Neural progenitor cell (in vitro differentiated cells): ENCODE measurements at regions not wholly inside any gene's neighbourhood (a gene's known extent, or its start where the extent isn't known, plus 50 kb on each side); places are given as distances from the start of the nearest gene placed in this dataset.

Source experiments
- DNase-seq: peaks from one replicate; pipeline ENCODE4 v3.0.0-alpha.2; 2016; ENCODE audit warnings: low spot score
- H2AFZ ChIP-seq: fragments of 200-600 bp; sonication (generic); replicated peaks from 2 replicates; pipeline ENCODE4 v1.6.1; 2016; ENCODE audit warnings: antibody characterized with exemption
- H3F3A ChIP-seq: fragments of 200-600 bp; sonication (generic); 2 replicates; pipeline ENCODE4 v1.6.1; 2016; ENCODE audit warnings: antibody characterized with exemption, low read depth
- H3K27ac ChIP-seq: fragments of 200-600 bp; sonication (generic); 2 replicates; pipeline ENCODE4 v1.5.1; 2016; ENCODE audit warnings: mild to moderate bottlenecking
- H3K27me3 ChIP-seq: fragments of 200-600 bp; sonication (generic); 2 replicates; pipeline ENCODE4 v1.6.1; 2016; ENCODE audit warnings: mild to moderate bottlenecking, moderate library complexity
- H3K36me3 ChIP-seq: fragments of 200-600 bp; sonication (generic); 2 replicates; pipeline ENCODE4 v1.5.1; 2016
- H3K4me1 ChIP-seq: fragments of 200-600 bp; sonication (generic); 2 replicates; pipeline ENCODE4 v1.6.1; 2016; ENCODE audit warnings: mixed run types
- H3K4me2 ChIP-seq: fragments of 200-600 bp; sonication (generic); 2 replicates; pipeline ENCODE4 v1.6.1; 2016
- H3K4me3 ChIP-seq: fragments of 200-600 bp; sonication (generic); 2 replicates; pipeline ENCODE4 v1.5.1; 2016
- H3K79me2 ChIP-seq: fragments of 200-600 bp; sonication (generic); 2 replicates; pipeline ENCODE4 v1.6.1; 2016; ENCODE audit warnings: low read depth
- H3K9ac ChIP-seq: fragments of 200-600 bp; sonication (generic); 2 replicates; pipeline ENCODE4 v1.6.1; 2016
- H3K9me3 ChIP-seq: fragments of 200-600 bp; sonication (generic); 2 replicates; pipeline ENCODE4 v1.5.1; 2016; ENCODE audit warnings: low read depth
- H4K20me1 ChIP-seq: fragments of 200-600 bp; sonication (generic); 2 replicates; pipeline ENCODE4 v1.6.1; 2016; ENCODE audit warnings: low read depth
- H3K27ac Mint-ChIP-seq: 3 replicates; pipeline ENCODE4 v1.8.0; 2021; ENCODE audit warnings: mixed read lengths
- H3K27me3 Mint-ChIP-seq: 2 replicates; pipeline ENCODE4 v1.8.0; 2022; ENCODE audit warnings: low read depth, mild to moderate bottlenecking, inconsistent platforms, moderate library complexity, mixed read lengths; ENCODE audit not compliant: insufficient read depth
- H3K36me3 Mint-ChIP-seq: 3 replicates; pipeline ENCODE4 v1.8.0; 2021; ENCODE audit warnings: mixed read lengths
- H3K4me1 Mint-ChIP-seq: 3 replicates; pipeline ENCODE4 v1.8.0; 2021; ENCODE audit warnings: mixed read lengths
- H3K4me3 Mint-ChIP-seq: 3 replicates; pipeline ENCODE4 v1.8.0; 2021; ENCODE audit warnings: mild to moderate bottlenecking, moderate library complexity, mixed read lengths
- H3K9me3 Mint-ChIP-seq: 3 replicates; pipeline ENCODE4 v1.8.0; 2020; ENCODE audit warnings: mixed read lengths
- CTCF ChIP-seq: fragments of 200-600 bp; sonication (generic); IDR thresholded peaks from 2 replicates; pipeline ENCODE4 v1.5.1; 2017; ENCODE audit warnings: antibody characterized with exemption, mild to moderate bottlenecking
- EZH2 ChIP-seq: fragments of 200-600 bp; sonication (generic); IDR thresholded peaks from 2 replicates; pipeline ENCODE4 v1.6.1; 2017; ENCODE audit warnings: antibody characterized with exemption, mild to moderate bottlenecking, moderate library complexity
- EZH2phosphoT487 ChIP-seq: fragments of 200-600 bp; sonication (generic); IDR thresholded peaks from 2 replicates; pipeline ENCODE4 v1.6.1; 2017; ENCODE audit warnings: antibody characterized with exemption

- no peak for DNase-seq
- Histone ChIP-seq H3F3A (no peaks in the 10 kb centered on the region), H3K4me3 (no peak overlapping the region), H3K4me1 (peaks cover 7% of the 10 kb centered on the region), H3K9ac (no peak overlapping the region), H3K79me2 (no peaks in the 10 kb centered on the region), H3K36me3 (no peaks in the 10 kb centered on the region), H3K27me3 (no peaks in the 10 kb centered on the region), H3K27ac (no peak overlapping the region), H2AFZ (no peak overlapping the region), H4K20me1 (no peaks in the 10 kb centered on the region), H3K9me3 (no peaks in the 10 kb centered on the region), H3K4me2 (no peak overlapping the region)
- Mint-ChIP-seq H3K36me3 (peaks cover 4% of the 10 kb centered on the region), H3K27ac (no peak overlapping the region), H3K27me3 (no peaks in the 10 kb centered on the region), H3K9me3 (peaks cover 10% of the 10 kb centered on the region), H3K4me1 (peaks cover 8% of the 10 kb centered on the region), H3K4me3 (no peak overlapping the region)
- TF ChIP-seq CTCF, result no peak
Measured at GRCh38 chr10:113473851-113474250, 79.0 kb upstream of the HABP2 start.

- Mint-ChIP-seq H3K9me3 (peaks cover 17% of the 10 kb centered on the region), H3K36me3 (peaks cover 4% of the 10 kb centered on the region), H3K4me1 (peaks cover 8% of the 10 kb centered on the region), H3K27me3 (no peaks in the 10 kb centered on the region), H3K4me3 (no peak overlapping the region), H3K27ac (no peak overlapping the region)
- Histone ChIP-seq H3K4me3 (no peak overlapping the region), H3K9ac (no peak overlapping the region), H3F3A (no peaks in the 10 kb centered on the region), H3K27me3 (no peaks in the 10 kb centered on the region), H3K9me3 (peaks cover under 1% of the 10 kb centered on the region), H3K36me3 (no peaks in the 10 kb centered on the region), H3K79me2 (no peaks in the 10 kb centered on the region), H2AFZ (no peak overlapping the region), H3K4me1 (peaks cover 7% of the 10 kb centered on the region), H3K4me2 (no peak overlapping the region), H4K20me1 (no peaks in the 10 kb centered on the region), H3K27ac (no peak overlapping the region)
- TF ChIP-seq EZH2phosphoT487 (no peak), CTCF (no peak), EZH2 (no peak)
- no peak for DNase-seq
Measured at GRCh38 chr10:113474752-113475151, 78.1 kb upstream of the HABP2 start.

GRCh38 chr10:113475381-113475807 is 77.5 kb upstream of the HABP2 start:
- Histone ChIP-seq H2AFZ (no peak overlapping the region), H3F3A (no peaks in the 10 kb centered on the region), H3K36me3 (no peaks in the 10 kb centered on the region), H3K9me3 (peaks cover 6% of the 10 kb centered on the region), H3K27me3 (no peaks in the 10 kb centered on the region), H3K9ac (no peak overlapping the region), H3K4me1 (peaks cover 7% of the 10 kb centered on the region), H3K4me3 (no peak overlapping the region), H3K79me2 (no peaks in the 10 kb centered on the region), H4K20me1 (no peaks in the 10 kb centered on the region), H3K4me2 (no peak overlapping the region), H3K27ac (no peak overlapping the region)
- H3K27me3 Mint-ChIP-seq, result no peaks in the 10 kb centered on the region
- peaks cover 4% of the 10 kb centered on the region for H3K36me3 Mint-ChIP-seq
- no peak for TF ChIP-seq CTCF
- H3K9me3 Mint-ChIP-seq, result peaks cover 23% of the 10 kb centered on the region
- H3K4me1 Mint-ChIP-seq, result peaks cover 8% of the 10 kb centered on the region
- DNase-seq, result no peak
- no peak overlapping the region for H3K4me3 Mint-ChIP-seq
- no peak overlapping the region for H3K27ac Mint-ChIP-seq

GRCh38 chr10:113476191-113476590 is 76.7 kb upstream of the HABP2 start:
- Histone ChIP-seq H3K79me2 (no peaks in the 10 kb centered on the region), H3K9ac (no peak overlapping the region), H3F3A (no peaks in the 10 kb centered on the region), H3K36me3 (no peaks in the 10 kb centered on the region), H3K9me3 (peaks cover 6% of the 10 kb centered on the region), H4K20me1 (no peaks in the 10 kb centered on the region), H3K4me3 (no peak overlapping the region), H3K4me1 (peaks cover 7% of the 10 kb centered on the region), H2AFZ (peak overlapping the region; percentile 97), H3K4me2 (no peak overlapping the region), H3K27me3 (no peaks in the 10 kb centered on the region), H3K27ac (no peak overlapping the region)
- Mint-ChIP-seq H3K27ac (no peak overlapping the region), H3K4me3 (no peak overlapping the region), H3K27me3 (no peaks in the 10 kb centered on the region), H3K4me1 (peaks cover 8% of the 10 kb centered on the region), H3K36me3 (peaks cover 4% of the 10 kb centered on the region), H3K9me3 (peaks cover 28% of the 10 kb centered on the region)
- DNase-seq, result no peak
- TF ChIP-seq CTCF (no peak), EZH2phosphoT487 (no peak), EZH2 (no peak)
